Germinal center (tissue), 1 donor: ENCODE measurements at regions not wholly inside any gene's neighbourhood (a gene's known extent, or its start where the extent isn't known, plus 50 kb on each side); places are given as distances from the start of the nearest gene placed in this dataset.
A peak's percentile ranks its signal among the peaks of the same experiment; 100 is the strongest.
"Not testable (repeated sequence)": the region's sequence is repeated elsewhere in the genome, so short reads cannot be mapped to it uniquely, and the experiment has no call there.

Experiments
- DNase-seq: peaks from one replicate; pipeline ENCODE4 v3.0.0; 2012; ENCODE audit warnings: mixed read lengths, low spot score

DNA sequence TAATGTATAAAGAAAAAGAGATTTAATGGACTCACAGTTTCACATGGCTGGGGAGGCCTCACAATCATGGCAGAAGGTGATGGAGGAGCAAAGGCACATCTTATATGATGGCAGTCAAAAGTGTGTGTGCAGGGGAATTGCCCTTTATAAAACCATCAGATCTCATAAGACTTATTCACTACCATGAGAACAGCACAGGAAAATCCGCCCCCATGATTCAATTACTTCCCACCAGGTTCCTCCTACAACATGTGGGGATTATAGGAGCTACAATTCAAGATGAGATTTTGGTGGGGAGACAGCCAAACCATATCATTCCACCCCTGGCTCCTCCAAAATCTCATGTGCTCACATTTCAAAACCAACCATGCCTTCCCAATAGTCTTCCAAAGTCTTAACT is 82.5 kb upstream of the ANKRD1 start:
- not testable (repeated sequence) for DNase-seq

DNA sequence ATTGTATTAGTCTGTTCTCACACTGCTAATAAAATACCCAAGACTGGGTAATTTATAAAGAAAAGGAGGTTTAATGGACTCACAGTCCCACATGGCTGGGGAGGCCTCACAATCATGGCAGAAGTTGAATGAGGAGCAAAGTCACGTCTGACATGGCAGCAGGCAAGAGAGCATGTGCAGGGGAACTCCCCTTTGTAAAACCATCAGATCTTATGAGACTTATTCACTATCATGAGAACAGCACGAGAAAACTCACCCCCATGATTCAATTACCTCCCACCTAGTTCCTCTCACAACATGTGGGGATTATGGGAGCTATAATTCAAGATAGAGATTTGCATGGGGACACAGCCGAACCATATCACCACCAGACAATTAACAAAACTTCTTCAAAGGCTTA is 84.4 kb upstream of the ANKRD1 start:
- DNase-seq, result not testable (repeated sequence)

DNA sequence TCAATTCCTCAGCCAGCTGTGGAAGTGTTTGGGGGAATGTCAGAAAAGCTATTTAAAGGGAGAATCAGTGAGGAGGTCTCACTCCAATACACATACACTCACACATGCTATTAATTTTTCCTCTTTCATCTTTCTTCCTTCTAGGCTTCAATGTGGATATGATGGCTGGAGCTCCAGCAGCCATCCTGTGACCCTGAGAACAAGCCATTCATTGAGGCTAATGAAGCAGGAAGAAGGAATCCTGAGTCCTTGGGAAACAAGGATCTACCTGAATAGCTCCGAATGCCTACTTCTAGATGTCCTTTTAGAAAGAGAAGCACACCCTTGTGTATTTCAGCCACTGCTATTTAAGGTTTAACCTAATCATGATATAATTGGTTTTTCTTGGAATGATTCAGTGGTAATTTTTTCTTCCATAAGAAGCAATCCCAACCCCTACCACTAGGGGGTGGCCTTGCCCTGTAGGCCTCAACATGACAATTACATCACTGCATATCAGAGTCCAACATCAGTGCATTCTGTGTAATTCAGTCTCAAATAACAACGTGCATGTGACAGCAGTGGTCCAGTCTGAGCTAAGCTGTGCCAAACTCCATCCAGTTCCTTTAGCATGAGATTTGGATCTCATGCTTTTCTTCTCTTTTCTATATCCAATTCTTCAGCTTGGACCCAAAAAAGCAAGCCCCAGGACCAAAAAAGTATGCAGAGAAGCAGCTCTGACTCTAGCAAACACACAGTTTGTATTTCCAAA is 85.3 kb upstream of the ANKRD1 start:
- DNase-seq, result peak; percentile 64

DNA sequence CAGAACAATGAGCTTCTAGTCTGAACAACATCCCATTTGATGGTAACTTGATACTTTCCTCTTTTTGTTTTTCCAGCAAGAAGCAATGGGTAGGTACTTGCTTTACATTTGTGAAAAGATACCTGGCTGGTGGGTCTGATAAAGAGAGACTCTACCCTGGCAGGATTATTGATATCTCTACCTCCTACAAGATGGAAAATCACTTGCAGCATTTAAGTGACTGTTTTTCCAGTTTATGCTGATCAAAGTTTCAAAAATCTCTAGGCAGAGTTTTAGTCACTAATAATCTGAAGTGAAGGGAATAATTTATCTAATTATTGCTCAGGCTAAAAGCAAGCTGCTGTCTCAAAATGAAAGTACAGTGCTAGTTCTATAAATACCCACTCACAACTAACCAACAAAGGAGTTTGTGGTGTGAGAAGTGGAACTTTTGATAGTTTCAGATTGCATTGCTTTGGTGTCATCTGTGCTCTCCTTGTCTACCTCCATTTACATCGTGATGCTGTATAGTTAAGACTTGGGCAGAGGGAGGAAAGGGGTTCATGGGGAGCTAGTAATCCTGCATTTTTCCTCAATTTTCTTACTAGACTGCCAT is 86.0 kb upstream of the ANKRD1 start:
- DNase-seq, result peak; percentile 42

DNA sequence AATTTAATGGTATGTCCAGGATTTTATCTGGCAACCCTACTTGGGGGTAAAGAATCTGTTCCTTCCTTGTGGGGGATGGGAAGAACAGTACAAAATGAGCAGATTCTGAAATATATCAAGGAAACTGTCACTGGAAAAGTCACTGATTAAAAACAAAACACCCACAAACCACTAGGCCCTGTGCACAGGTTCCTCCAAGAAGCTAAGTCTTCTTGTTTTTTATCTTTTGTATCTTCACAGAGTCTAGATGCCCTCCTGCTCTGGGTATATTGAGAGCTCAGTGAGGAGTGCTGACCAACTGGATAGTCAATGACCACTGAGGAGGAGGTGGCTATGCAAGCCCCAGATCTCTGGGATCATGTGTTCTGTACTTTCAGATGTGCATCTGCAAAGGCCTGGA is 86.8 kb upstream of the ANKRD1 start:
- no peak for DNase-seq

DNA sequence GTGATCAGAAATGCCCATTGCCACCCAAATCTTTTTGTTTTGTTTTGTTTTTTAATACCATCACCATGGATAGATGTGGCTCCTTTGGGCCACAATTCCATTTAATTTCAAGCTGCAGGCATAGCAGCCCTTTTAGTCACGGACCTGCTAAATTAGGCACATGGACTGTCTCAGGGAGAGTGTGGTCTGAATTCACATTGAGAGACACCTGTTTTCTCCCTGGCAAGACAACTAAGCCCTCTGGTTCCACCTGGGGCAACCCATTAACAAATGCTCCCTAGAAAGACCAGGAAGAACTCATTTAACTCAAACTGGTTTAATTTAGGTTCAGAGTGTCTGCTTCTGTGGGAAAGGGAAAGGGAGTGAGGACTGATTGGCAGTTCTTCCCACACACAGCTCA is 88.2 kb upstream of the ANKRD1 start:
- no peak for DNase-seq

DNA sequence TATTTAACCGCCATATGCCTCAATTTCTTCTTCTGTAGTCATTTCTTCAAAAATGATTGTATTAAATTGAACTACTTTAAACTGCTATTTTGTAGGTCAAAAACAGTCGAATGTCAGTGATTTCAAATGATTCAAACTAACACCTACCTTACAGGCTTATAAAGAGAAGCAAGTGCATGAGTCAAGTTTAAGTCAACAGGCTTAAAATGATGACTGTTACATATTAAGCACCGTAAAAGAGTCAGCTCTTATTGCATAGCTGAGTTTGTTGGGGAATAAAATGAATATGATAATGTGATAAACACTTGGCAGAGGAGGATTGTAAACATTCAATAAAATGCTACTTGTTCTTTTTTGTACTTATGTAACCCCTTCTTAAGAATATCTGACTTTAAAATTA is 90.1 kb upstream of the ANKRD1 start:
- no peak for DNase-seq

DNA sequence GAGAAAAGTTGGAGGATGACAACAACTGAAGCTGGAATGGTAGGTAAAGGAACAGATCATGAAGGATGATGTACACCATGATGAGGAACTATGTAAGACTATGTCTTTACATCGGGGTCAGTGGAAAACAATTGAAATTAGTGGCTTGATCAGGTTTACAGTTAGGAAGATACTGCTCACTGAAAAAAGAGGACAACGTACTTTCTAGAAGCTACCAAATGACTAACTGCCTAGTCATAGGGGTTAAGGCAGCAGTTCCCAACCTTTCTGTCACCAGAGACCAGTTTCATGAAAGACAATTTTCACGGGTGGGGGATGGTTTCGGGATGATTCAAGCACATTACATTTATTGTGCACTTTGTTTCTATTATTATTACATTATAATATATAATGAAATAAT is 91.6 kb upstream of the ANKRD1 start:
- no peak for DNase-seq

DNA sequence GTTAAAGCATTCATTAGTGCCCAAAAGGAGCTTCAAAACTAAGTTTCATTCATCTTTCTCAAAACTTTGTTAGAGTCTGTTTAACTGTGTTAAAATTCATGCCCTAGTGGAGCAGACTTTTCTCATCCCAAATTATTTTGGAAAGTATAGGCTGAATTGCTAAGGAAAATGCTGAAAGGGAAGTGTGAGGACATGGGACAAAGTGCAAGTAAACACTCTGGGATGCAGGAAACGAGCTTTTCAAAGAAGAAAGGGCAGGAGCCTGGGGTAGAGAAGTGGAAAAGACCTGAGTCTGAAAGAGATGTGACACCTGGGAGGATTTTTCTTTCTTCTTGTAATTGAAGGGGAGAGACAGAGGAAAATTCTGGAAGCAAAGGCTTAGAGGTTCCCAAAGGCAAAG is 93.1 kb upstream of the ANKRD1 start:
- DNase-seq, result no peak

DNA sequence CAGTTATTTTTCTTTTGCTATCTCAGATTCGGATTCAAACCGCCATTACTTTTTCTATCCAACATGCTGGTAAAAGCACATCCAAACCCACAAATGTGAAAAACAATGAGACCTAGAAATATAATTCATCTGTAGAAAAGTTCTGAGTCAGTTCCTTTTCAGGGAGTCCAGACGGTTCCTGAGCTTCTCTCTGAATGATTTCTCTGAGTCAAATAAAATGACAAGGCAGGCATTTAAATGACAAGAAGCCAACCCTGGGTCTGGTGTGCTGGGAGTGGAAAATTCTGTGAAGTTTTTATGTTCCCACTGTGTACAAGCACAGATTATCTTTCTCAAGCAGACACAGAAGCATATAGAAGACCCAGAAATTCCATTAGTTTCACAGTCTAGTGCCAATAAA is 96.3 kb upstream of the ANKRD1 start:
- no peak for DNase-seq

DNA sequence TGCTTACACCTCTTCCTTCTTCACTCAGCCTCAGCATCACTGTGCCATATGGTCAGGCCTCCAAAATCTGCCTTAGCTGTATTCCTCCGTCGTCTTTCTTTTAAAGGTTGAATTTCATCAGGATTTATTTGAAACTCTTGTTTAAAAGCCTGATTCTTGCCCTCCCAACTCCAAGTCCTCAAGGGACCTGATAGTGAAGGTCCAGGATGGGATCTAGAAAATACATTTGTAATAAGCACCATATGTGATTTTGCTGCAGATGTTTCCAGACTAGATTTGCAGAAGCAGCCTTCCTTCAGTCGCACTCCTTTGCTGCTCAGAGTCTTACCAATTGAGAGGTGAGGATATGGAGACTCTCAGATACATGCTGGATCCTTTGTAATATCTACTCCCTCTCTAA is 101.0 kb upstream of the ANKRD1 start:
- DNase-seq, result no peak

DNA sequence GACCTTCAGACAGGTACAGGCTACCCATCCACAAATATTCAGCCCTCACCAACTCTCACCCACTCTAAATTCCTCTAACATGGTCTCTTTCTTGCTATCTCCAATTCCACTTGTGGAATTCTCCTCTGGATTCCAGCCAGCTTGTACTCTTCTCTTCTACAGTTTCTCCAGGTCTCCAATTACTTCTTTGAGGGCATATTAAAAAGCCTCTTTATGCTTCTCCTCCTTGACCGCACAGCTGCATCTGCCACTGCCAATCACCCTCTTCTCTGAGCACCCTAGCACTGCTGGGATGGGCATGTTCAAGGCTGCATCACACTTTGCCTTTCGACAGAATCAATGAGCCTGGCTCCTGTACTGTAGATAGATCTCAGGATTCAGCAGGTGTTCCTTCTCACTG is 101.5 kb upstream of the ANKRD1 start:
- DNase-seq, result no peak

DNA sequence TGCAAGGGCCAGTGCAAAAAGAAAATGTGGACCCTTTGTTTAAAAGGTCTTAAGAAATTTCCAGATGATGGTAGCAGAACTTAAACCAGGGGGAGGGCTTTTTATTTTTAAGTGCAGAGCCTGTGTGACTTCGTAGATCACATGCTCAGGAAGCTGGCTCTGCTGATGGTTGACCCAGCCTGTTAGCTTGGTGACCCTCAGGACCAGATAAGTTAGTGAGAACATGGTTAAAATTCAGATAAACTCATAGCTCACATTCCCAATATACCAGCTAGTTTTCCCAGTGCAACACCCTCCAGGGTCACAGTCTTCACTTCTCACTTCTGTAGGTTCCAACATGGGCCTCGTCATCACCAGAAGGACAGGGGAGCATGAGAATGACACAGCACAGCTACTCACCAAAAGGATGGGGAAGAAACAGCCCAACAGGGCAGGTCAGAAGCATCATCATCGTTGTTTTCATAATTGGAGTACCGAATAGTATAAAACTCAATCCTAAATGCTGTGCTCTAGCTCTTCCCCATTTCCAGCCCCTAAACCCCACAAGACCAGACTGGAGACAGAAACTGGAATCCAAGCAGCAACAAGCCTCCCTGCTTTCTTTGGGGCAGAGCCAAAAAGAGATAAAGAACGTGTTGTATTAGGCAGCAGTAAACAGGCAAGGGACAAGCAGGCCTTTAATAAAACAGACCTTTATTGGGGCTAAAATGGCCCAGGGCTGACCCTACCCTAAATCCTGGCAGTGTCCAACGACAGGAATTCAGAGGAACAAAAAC is 102.2 kb upstream of the ANKRD1 start:
- no peak for DNase-seq

DNA sequence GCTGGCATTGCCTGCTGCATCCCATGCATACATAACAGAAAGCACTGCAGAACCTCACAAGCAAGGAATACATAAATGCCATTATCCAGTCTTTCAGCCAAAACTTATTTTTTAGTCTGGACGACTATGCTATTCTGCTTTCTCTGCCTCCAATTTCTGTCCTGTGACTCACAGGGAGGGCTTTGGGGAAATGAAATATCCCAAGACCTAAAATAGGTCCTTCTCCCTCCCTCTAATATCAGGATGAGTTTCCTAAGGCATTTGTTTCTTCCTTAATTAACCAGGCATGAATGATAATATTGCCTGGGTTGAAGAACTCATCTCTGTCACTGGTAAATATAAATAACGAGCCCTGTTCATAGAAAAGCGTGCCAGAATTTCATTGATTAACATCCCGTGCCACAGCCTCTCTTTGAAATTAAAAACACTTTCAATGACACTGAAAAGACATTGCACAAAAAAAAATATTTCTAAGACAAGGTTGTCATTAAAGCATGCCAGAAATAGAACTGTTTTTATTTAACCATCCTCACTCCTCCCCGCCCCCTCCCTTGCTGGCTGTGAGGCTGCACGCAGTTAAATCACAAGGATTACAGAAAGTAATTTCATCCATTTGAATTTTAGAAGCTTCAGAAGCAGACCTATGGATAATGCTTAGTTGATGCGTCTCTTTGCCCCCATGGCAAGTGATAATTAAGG is 103.0 kb upstream of the ANKRD1 start:
- no peak for DNase-seq

DNA sequence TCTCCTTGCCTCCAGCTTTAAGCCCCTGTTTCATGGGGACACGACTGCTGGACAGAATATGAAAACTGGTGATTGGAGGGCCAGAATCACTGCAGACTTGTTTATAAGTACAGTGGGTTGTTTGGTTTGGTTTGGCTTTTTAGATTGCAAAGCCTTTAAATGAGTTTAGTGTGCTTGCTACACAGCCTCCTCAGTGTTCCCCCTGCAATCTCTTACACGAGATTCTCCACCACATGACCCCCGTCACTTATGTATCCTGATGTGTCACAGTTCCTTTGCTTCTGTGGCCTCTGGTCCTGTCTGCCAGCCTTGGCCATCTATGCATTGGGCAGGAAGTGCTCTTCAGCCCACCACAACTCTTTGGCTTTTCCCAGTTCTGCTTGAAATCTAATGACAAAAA is 103.7 kb upstream of the ANKRD1 start:
- DNase-seq, result no peak

DNA sequence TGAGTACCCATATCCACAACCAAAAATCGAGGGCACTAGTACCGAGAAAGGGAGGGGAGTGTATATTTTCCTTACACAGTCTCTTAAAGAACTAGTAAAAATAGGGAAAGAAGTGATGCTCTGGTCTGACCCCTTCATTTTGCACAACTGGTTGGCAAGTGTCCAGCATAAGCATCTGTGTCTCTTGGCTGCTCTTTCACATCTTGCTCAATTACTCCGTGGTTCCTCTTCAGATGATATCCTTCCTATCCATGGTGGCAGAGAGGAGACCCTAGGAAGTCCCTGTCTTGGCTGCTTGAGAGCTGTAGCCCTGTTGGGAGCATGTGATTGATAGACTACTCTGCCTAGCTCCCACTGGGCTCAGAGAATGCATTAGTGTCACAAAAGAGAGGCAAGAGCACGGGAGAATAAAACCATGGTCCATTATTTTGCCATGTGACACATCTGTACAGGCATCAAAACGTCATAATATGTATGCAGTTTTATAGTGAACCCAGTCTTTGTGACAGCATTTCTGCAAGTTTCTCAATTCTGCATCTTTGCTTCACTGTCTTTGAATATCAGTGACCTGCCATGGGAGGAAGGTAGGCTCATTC is 111.8 kb upstream of the ANKRD1 start:
- no peak for DNase-seq

DNA sequence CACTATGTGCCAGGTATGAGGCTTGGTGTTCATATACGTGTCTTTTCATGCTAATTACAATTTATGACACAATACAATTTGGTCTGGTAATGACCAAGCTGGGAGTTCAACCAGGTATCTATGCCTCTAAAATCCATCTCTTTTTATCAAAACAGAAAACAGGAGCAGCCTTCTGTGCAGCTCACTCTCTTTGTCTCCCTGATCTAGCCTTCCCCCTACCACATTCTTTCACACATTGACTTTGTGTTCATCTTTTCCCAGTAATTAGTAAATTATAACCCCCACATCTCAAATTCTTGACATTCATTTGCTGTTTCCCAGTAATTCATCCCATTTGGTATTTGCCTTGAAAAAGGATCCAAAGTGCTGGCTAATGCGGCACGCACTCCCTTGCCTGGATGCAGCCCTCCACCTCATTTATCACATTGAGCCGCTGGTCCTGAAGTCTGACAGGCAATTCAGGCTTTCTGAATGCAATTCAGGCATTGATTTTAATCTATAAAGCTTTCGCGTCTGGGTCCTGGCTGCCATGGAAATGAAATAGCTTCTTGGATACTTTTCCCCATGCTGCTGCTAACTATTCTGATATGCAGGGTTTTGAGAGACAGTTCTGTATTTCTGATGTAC is 112.5 kb upstream of the ANKRD1 start:
- DNase-seq, result no peak

DNA sequence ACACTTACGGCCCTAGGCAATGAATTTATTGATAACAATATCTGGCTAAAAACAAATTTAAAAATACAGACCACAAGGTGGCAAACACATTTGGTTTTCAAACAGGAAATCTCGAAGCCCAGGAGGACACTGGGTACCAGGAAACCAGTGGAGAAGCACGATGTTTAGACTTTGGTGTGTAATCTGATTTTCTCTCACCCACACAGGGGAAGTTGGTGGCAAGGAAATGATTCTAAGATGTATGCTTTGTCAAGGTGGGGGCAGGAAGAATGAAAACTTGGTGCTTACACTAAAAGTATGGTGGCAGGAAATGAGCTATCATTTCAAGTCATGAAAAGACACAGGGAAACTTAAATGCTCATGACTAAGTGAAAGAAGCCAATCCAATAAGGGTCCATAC is 113.2 kb upstream of the ANKRD1 start:
- DNase-seq, result no peak

DNA sequence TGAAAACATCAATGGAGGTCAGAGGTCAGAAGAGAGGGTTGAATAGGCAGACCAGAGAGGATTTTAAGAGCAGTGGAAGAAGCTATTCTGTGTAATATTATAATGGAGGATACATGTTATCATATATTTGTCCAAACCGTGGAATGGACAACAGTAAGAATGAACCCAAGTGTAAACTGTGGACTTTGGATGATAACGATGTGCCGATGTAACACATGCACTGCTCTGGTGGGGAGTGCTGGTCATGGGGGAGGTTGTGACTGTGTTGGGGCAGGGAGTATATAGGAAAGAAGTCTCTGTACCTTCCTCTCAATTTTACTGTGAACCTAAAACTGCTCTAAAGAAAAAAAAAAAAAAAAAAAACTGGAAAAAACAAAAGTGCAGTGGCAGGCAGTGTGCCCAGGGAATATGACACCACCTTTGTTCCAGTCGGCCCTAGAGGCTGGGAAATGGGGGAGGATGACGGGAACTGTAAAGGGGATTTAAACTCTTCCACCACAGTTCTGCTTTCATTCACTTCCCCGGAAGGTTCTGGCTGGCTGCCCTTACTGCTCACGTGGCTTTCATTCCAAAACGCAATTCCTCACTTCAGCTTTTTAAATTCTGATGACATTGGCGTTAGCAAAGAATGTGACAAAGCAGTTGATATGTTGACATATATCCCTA is 113.7 kb upstream of the ANKRD1 start:
- no peak for DNase-seq

DNA sequence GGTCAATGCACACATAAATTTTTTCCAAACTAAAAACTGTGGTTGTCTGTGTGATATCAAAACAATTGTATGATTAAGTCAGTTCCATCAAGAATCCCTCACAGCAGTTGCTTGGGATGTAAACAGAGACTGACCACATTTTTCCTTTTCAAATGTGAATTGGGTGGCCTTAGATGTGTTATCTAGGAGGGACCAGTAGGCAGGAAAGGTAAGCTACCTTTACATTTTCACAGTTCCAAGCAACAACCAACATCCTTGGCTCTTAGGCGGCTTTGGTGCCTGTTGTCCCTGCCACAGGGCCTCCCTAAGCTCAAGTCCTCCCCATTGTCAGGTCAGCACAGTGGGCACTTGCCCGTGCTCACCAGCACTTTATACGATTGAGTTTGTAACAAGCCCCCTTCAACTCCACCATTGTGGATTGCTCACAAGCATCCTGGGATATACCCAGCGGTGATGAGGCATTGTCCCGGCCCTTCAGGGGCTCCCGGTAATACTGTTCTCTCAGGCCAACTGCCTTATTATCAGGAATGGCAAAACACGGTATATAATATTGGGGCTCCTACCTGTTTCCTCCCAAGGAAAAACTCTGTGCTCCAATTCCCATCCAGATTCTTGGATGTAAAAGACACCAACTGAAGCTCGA is 114.9 kb upstream of the ANKRD1 start:
- DNase-seq, result no peak
